GM19438 (cell line): ENCODE measurements at regions not wholly inside any gene's neighbourhood (a gene's known extent, or its start where the extent isn't known, plus 50 kb on each side); places are given as distances from the start of the nearest gene placed in this dataset.

Source experiments
- ATAC-seq: cut with Tn5 transposase; IDR thresholded peaks from one replicate; pipeline ENCODE4 v1.9.1; 2021; ENCODE audit warnings: low read depth; ENCODE audit not compliant: unreplicated experiment

GRCh38 chr7:46034056-46034768 is 113.1 kb upstream of the IGFBP3 start:
- ATAC-seq = no peak

GRCh38 chr7:46033592-46033991 is 112.5 kb upstream of the IGFBP3 start:
- no peak for ATAC-seq

GRCh38 chr7:46032942-46033341 is 111.9 kb upstream of the IGFBP3 start:
- no peak for ATAC-seq

- no peak for ATAC-seq
Measured at GRCh38 chr7:46032353-46032752, 111.3 kb upstream of the IGFBP3 start.

- no peak for ATAC-seq
Measured at GRCh38 chr7:46029111-46029704, 108.1 kb upstream of the IGFBP3 start.

GRCh38 chr7:46028246-46028645 is 107.2 kb upstream of the IGFBP3 start:
- no peak for ATAC-seq

GRCh38 chr7:46026741-46027140 is 105.7 kb upstream of the IGFBP3 start:
- no peak for ATAC-seq

- ATAC-seq = no peak
Measured at GRCh38 chr7:46024263-46024916, 103.3 kb upstream of the IGFBP3 start.

GRCh38 chr7:46022397-46022796 is 101.3 kb upstream of the IGFBP3 start:
- ATAC-seq = no peak

GRCh38 chr7:46015107-46015868 is 94.2 kb upstream of the IGFBP3 start:
- ATAC-seq = no peak

GRCh38 chr7:46011501-46011900 is 90.4 kb upstream of the IGFBP3 start:
- ATAC-seq = no peak

- no peak for ATAC-seq
Measured at GRCh38 chr7:46011059-46011458, 90.0 kb upstream of the IGFBP3 start.

GRCh38 chr7:46009211-46009610 is 88.1 kb upstream of the IGFBP3 start:
- no peak for ATAC-seq

GRCh38 chr7:46007990-46008643 is 87.0 kb upstream of the IGFBP3 start:
- no peak for ATAC-seq

GRCh38 chr7:46007194-46007593 is 86.1 kb upstream of the IGFBP3 start:
- no peak for ATAC-seq

- ATAC-seq = no peak
Measured at GRCh38 chr7:46006723-46007122, 85.7 kb upstream of the IGFBP3 start.

- ATAC-seq = no peak
Measured at GRCh38 chr7:46006212-46006611, 85.1 kb upstream of the IGFBP3 start.

- no peak for ATAC-seq
Measured at GRCh38 chr7:46004965-46005364, 83.9 kb upstream of the IGFBP3 start.

GRCh38 chr7:46003896-46004875 is 83.1 kb upstream of the IGFBP3 start:
- ATAC-seq = no peak

GRCh38 chr7:46003161-46003560 is 82.1 kb upstream of the IGFBP3 start:
- no peak for ATAC-seq
